Keratinocyte (primary cell): ENCODE measurements at regions not wholly inside any gene's neighbourhood (a gene's known extent, or its start where the extent isn't known, plus 50 kb on each side); places are given as distances from the start of the nearest gene placed in this dataset.

Experiments used
- DNase-seq: peaks from one replicate; pipeline ENCODE4 v3.0.0-alpha.2; 2011; ENCODE audit warnings: low read depth, missing footprints, low spot score
- FAIRE-seq: peaks from 2 replicates; lab custom pipeline; 2011; peaks lifted over from hg19 to GRCh38; lab: Jason Lieb, UNC
- H2AFZ ChIP-seq: 2 replicates; pipeline ENCODE4 v1.6.0; 2012; ENCODE audit warnings: low read length, control low read depth, inconsistent platforms; ENCODE audit not compliant: control insufficient read depth
- H3K27ac ChIP-seq: 2 replicates; pipeline ENCODE4 v1.5.1; 2011; ENCODE audit warnings: low read length; ENCODE audit not compliant: control insufficient read depth, insufficient read depth
- H3K27me3 ChIP-seq: 3 replicates; pipeline ENCODE4 v1.6.0; 2011; ENCODE audit warnings: low read length; ENCODE audit not compliant: control insufficient read depth, insufficient read depth; ENCODE audit errors: extremely low read depth
- H3K36me3 ChIP-seq, 2 experiments: 2 replicates in 1 of 2; 3 replicates in 1 of 2; pipeline ENCODE4 v1.5.1; 2011; ENCODE audit warnings: low read length in 2 of 2, mild to moderate bottlenecking in 1 of 2; ENCODE audit not compliant: control insufficient read depth in 2 of 2, insufficient read depth in 2 of 2; ENCODE audit errors: extremely low read depth in 1 of 2
- H3K4me1 ChIP-seq: 3 replicates; pipeline ENCODE4 v1.5.1; 2011; ENCODE audit warnings: low read length; ENCODE audit not compliant: control insufficient read depth, insufficient read depth; ENCODE audit errors: extremely low read depth
- H3K4me2 ChIP-seq: 3 replicates; pipeline ENCODE4 v1.6.0; 2011; ENCODE audit warnings: low read depth, low read length; ENCODE audit not compliant: control insufficient read depth, insufficient read depth; ENCODE audit errors: extremely low read depth
- H3K4me3 ChIP-seq, 3 experiments: fragments of 200-600 bp in 1 of 3; sonication (generic) in 1 of 3; 2 replicates in 2 of 3; 3 replicates in 1 of 3; pipeline ENCODE4 v1.5.1; 2011 to 2016; ENCODE audit warnings: low read length in 3 of 3, mild to moderate bottlenecking in 3 of 3, control low read depth in 2 of 3, inconsistent platforms in 1 of 3, low read depth in 1 of 3, mixed read lengths in 1 of 3, mixed run types in 1 of 3, moderate library complexity in 1 of 3; ENCODE audit not compliant: control insufficient read depth in 2 of 3, insufficient read depth in 2 of 3; ENCODE audit errors: extremely low read depth in 1 of 3
- H3K79me2 ChIP-seq: 2 replicates; pipeline ENCODE4 v1.6.0; 2012; ENCODE audit warnings: low read length; ENCODE audit not compliant: control insufficient read depth, insufficient read depth
- H3K9ac ChIP-seq: 3 replicates; pipeline ENCODE4 v1.6.0; 2011; ENCODE audit warnings: low read length; ENCODE audit not compliant: control insufficient read depth, insufficient read depth; ENCODE audit errors: extremely low read depth
- H3K9me1 ChIP-seq: 3 replicates; pipeline ENCODE4 v1.6.0; 2011; ENCODE audit warnings: low read length; ENCODE audit not compliant: control insufficient read depth, insufficient read depth; ENCODE audit errors: extremely low read depth
- H3K9me3 ChIP-seq: 2 replicates; pipeline ENCODE4 v1.5.1; 2012; ENCODE audit warnings: low read depth, low read length; ENCODE audit not compliant: control insufficient read depth
- H4K20me1 ChIP-seq: 3 replicates; pipeline ENCODE4 v1.6.0; 2011; ENCODE audit warnings: low read length; ENCODE audit not compliant: control insufficient read depth, insufficient read depth; ENCODE audit errors: extremely low read depth
- EZH2 ChIP-seq: IDR thresholded peaks from one replicate; pipeline ENCODE4 v1.6.1; 2012; ENCODE audit warnings: inconsistent platforms, mild to moderate bottlenecking, low read length, moderate library complexity
- dilution Hi-C: fragments of 300-500 bp; cut with MboI; formaldehyde crosslinking; loops from one replicate; pipeline ENCODE4 v1.7.0; 2020; ENCODE audit warnings: low sequenced_read_pairs; ENCODE audit not compliant: extremely low pct_ligation_motif_present
- TF ChIP-seq, protein P1 (sequence below), 3 experiments: IDR thresholded peaks in 1 of 3; conservative IDR thresholded peaks in 1 of 3; optimal IDR thresholded peaks in 1 of 3; 2 replicates in 2 of 3; 3 replicates in 1 of 3; pipeline versions ENCODE3 to v1.5.1; 2011; ENCODE audit warnings: low read length in 3 of 3, mild to moderate bottlenecking in 3 of 3, moderate library complexity in 2 of 3, control low read depth in 1 of 3, inconsistent platforms in 1 of 3; ENCODE audit not compliant: insufficient read depth in 2 of 3; ENCODE audit errors: extremely low read depth in 1 of 3

DNA sequence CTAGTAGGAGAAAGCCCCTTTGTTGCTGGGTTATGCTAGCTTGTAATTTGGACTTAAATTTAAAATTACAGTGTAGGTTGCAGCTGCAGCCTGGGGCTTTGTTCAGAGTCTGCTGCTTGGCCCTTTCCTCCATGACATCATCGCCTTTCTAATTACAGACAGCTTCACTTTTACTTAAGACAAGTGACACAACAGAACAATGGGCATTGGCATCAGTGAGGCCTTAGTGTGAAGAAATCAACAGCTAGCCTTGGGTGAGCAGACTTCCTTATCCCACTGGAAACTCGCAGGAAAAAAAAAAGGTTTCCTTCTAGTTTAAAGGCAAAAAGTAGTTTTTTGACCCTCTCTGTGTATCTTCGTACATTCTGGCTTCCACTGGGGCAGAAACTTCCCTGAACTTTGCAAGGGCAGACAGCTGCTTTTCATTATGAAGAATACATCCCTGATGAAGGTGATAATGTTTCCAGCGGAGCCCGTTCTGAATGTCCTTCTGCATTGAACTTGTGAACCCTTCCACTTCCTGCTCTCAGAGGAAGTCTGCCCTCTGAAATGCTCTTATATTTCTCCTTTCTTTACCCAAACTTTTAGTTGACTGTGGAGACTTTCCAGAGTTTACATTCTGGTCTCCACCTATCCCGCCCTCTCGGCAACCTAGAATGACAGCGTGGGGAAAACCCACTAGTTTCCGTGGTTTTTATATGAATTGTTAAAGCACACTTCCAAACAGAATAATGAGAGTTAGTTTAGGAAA, 123.2 kb upstream of the FAM9C start:
- no peak overlapping the region for H2AFZ ChIP-seq
- no peaks in the 10 kb centered on the region for H3K9me1 ChIP-seq
- no peaks in the 10 kb centered on the region for H3K4me1 ChIP-seq
- H3K27me3 ChIP-seq, result no peaks in the 10 kb centered on the region
- no peaks in the 10 kb centered on the region for H3K9me3 ChIP-seq
- no peak overlapping the region for H3K27ac ChIP-seq
- H3K79me2 ChIP-seq, result no peaks in the 10 kb centered on the region
- no peak overlapping the region for H3K9ac ChIP-seq
- DNase-seq (no peak), FAIRE-seq (no peak)
- no peak overlapping the region for H3K4me2 ChIP-seq
- no peaks in the 10 kb centered on the region for H3K36me3 ChIP-seq
- H3K4me3 ChIP-seq, result no peak overlapping the region
- no peaks in the 10 kb centered on the region for H4K20me1 ChIP-seq
- TF ChIP-seq, protein P1, sequence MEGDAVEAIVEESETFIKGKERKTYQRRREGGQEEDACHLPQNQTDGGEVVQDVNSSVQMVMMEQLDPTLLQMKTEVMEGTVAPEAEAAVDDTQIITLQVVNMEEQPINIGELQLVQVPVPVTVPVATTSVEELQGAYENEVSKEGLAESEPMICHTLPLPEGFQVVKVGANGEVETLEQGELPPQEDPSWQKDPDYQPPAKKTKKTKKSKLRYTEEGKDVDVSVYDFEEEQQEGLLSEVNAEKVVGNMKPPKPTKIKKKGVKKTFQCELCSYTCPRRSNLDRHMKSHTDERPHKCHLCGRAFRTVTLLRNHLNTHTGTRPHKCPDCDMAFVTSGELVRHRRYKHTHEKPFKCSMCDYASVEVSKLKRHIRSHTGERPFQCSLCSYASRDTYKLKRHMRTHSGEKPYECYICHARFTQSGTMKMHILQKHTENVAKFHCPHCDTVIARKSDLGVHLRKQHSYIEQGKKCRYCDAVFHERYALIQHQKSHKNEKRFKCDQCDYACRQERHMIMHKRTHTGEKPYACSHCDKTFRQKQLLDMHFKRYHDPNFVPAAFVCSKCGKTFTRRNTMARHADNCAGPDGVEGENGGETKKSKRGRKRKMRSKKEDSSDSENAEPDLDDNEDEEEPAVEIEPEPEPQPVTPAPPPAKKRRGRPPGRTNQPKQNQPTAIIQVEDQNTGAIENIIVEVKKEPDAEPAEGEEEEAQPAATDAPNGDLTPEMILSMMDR (optimal IDR thresholded peaks at IDR 0.05 in 1 of 3, IDR thresholded peaks at IDR 0.05 in 1 of 3, conservative IDR thresholded peaks at IDR 0.05 in 1 of 3; ENCODE audit: extremely low read depth in 1 of 3, insufficient read depth in 2 of 3, low read length in 3 of 3), result no peak
- dilution Hi-C loops, result no loop called here

- H3K4me3 ChIP-seq, result no peak overlapping the region
- no peak overlapping the region for H3K27ac ChIP-seq
- H3K9me3 ChIP-seq, result no peaks in the 10 kb centered on the region
- no peak overlapping the region for H3K9ac ChIP-seq
- H3K27me3 ChIP-seq, result no peaks in the 10 kb centered on the region
- DNase-seq (no peak), FAIRE-seq (no peak)
- H2AFZ ChIP-seq, result no peak overlapping the region
- no peaks in the 10 kb centered on the region for H3K36me3 ChIP-seq
- H4K20me1 ChIP-seq, result no peaks in the 10 kb centered on the region
- no peak overlapping the region for H3K4me2 ChIP-seq
- peaks cover 4% of the 10 kb centered on the region for H3K4me1 ChIP-seq
- TF ChIP-seq, protein P1 (optimal IDR thresholded peaks at IDR 0.05 in 1 of 3, IDR thresholded peaks at IDR 0.05 in 1 of 3, conservative IDR thresholded peaks at IDR 0.05 in 1 of 3; ENCODE audit: extremely low read depth in 1 of 3, insufficient read depth in 2 of 3, low read length in 3 of 3), result no peak
- TF ChIP-seq EZH2, result no peak
- no peaks in the 10 kb centered on the region for H3K79me2 ChIP-seq
- dilution Hi-C loops, result no loop called here
- no peaks in the 10 kb centered on the region for H3K9me1 ChIP-seq
Measured at GRCh38 chrX:13165266-13166189, 121.1 kb upstream of the FAM9C start.
